ENCODE measurements at regions not wholly inside any gene's neighbourhood (a gene's known extent, or its start where the extent isn't known, plus 50 kb on each side); places are given as distances from the start of the nearest gene placed in this dataset.

- DNase-seq (ENCODE audit: low read depth in 2 of 2): no peak
These were observed 437.3 kb downstream of the METTL15 start for GRCh38 chr11:28545536-28545935.

DNA sequence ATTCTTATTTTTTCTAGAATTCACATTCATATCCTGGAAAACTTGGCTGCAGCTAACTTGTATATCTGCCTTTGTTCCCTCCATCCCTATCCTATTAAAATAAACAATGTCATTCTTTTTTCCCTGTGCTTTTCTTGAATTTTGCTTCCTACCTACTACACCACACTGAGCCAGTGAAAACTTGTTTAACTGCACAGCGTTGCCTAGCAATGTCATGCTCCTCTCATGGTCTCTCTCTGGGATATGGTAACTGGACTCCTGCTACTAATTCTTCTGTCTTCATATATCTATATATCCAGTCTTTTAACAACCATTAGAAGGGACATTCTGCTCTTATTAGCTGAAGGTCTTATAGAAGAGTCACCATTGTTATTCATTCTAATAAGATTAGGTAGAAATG, 434.4 kb downstream of the METTL15 start:
- DNase-seq (ENCODE audit: low read depth in 2 of 2): no peak

- DNase-seq (ENCODE audit: low read depth in 2 of 2): no peak
These were observed 431.2 kb downstream of the METTL15 start for GRCh38 chr11:28539239-28540030.

DNA sequence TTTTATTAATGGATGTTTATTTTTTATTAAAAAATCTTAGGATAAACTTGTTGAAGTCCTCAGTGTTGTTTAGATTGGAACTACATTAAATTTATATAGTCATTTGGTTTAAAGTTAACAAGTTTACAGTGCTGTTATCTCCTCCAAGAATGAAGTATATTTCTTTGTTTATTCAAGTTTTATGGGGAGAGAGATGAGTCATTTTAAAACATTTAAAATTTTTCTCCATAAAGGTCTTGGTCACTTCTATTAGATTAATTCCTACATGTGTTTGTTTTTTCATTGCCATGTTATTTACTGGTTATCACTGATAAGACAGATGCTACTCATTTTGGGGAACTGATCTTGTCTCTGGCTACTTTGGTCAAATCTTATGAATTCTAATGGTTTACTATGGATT, 429.6 kb downstream of the METTL15 start:
- no peak for DNase-seq (ENCODE audit: low read depth in 2 of 2)

DNA sequence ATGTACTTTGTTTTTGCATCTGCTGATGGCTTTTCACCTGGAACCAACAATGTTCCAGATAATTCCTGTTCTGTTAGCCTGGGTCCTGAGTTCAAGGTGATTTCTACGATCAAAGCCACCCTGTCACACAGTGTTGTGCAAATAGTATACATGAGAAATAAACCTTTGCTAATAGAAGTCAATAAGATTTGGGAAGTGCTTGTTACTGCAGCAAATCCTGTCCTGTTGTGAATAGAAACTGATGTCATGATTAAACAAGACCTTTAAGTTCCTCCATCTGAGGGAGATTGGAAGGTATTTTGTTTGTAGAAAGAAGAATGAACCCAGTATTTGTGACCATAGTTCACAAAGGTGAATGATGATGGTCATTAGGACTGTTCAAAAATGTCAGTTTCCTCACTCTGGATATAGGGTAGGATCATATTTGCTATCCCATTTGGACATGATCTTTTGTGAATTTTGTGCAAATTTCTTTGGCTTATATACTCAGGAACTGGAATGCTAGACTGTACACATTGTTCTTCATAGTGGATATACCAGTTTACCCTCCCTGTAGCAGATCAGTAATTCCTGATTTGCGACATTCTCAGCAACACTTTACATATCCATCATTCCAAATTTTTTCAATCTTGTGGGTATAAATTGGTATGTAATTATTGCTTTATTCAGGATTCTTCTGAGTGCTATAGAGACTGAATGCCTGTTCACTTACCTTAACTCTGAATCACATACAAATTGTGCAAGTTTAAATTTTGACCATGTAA, 428.5 kb downstream of the METTL15 start:
- DNase-seq (ENCODE audit: low read depth in 2 of 2): no peak

DNA sequence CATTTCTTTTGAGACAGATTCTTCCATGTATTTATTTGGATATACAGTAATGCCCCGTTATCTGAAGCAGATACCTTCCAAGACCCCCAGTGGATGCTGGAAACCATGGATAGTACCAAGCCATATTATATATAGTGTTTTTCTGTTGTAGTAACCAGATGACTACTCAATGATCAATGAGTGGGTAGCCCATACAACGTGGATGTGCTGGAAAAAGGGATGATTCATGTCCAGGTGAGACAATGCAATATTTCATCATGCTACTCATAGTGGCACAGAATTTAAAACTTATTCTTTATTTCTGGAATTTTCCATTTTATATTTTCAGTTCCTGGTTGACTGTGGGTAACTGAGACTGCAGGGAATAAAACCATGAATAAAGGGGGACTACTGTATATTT, 427.5 kb downstream of the METTL15 start:
- no peak for DNase-seq (ENCODE audit: low read depth in 2 of 2)

- DNase-seq (ENCODE audit: low read depth in 2 of 2): peak; percentile 69 to 74
These were observed 421.6 kb downstream of the METTL15 start for GRCh38 chr11:28529540-28530410.

GRCh38 chr11:28529046-28529445, 420.9 kb downstream of the METTL15 start:
- DNase-seq (ENCODE audit: low read depth in 2 of 2): no peak

DNA sequence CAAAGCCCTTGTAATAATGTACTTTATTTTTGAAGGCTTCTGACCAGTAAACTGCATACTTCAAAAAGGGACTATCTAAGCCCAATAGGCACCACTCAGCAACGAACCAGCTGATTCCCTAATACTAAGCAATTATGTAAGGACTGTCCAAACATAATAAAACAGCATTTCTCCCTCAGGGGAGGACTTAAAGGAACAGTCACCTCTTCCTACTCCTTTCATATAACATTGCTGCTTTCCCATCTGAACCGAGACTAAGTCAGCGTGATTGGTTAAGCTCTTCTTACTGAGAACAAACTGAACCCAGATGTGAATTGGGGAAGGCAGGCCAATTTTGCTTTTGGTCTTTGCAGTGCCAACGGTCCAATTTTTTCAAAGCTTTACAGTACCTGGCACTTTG, 420.0 kb downstream of the METTL15 start:
- DNase-seq (ENCODE audit: low read depth in 2 of 2): no peak

DNA sequence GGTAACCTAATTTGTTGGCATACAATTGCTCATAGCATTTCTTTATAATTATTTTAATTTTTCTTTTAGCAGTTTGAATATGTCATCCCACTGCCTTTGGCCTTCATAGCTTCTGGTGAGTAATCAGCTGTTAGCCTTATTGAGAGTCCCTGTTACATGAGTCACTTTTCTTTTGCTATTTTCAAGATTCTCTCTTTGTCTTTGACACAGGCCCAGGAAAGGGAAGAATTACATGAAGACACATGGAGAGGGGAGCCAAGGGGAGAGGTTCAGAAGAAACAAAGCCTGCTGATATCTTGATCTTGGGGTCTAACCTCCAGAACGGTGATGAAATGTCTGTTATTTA, 418.2 kb downstream of the METTL15 start:
- no peak for DNase-seq (ENCODE audit: low read depth in 2 of 2)

- DNase-seq (ENCODE audit: low read depth in 2 of 2): no peak
These were observed 417.6 kb downstream of the METTL15 start for GRCh38 chr11:28525636-28526405.

- no peak for DNase-seq (ENCODE audit: low read depth in 2 of 2)
These were observed 415.9 kb downstream of the METTL15 start for GRCh38 chr11:28524098-28524497.

DNA sequence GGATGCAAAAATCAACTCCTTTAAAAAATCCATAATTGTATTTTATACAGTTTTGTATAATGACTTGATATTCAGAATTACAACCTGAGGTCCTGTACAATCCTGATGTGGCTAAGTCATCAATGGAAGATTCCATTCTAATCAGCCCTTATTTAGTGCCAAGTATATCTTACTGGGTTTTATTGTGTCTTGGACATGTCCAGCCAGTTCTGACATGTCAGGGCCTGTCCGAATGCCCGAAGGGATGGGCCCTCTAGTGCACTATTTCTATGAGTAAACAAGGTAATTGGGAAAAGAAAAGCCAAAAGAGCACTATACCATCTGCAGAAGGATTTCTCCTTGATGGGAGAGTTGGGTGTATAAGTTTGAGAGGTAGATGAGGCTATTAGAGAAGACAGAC, 412.9 kb downstream of the METTL15 start:
- no peak for DNase-seq (ENCODE audit: low read depth in 2 of 2)

GRCh38 chr11:28520291-28520690, 412.1 kb downstream of the METTL15 start:
- DNase-seq (ENCODE audit: low read depth in 2 of 2): no peak

DNA sequence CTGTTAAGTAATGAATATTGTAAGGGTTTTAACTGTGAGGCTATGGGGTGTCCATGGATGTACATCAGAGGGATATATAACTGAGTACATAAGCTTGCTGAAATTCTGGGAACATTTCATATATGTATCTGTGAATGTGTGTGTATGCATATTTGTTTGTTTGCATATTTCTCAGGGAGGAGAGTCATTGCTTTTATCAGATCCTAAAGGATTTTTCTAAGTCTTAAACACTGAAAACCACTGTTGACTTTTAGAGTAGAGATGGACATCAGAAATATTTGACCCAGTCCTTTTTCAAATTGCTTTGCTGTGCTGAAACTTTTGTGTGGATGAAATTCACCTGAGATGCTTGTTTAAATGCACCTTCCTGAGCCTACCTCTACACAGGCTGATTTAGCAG, 410.6 kb downstream of the METTL15 start:
- no peak for DNase-seq (ENCODE audit: low read depth in 2 of 2)

- no peak for DNase-seq (ENCODE audit: low read depth in 2 of 2)
These were observed 409.4 kb downstream of the METTL15 start for GRCh38 chr11:28517621-28518020.

DNA sequence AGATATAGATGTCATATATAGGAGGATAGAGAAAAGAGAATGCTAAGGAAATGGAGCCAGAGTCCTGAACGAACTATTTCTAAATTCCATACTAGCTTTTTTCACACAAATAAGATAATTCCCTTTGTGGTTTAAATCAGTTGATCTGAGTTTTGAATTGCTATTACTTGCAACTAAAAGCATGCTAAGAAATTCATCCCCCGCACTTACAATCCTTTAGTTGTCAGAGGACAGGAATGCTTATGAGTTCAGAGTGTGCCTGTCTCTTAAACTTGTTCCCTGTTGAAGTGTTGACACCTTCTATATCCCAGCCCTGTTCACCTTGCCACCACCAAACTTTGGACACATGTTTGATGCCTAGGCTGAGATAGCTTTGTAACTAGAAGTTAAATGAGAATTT, 406.2 kb downstream of the METTL15 start:
- DNase-seq (ENCODE audit: low read depth in 2 of 2): no peak

- no peak for DNase-seq (ENCODE audit: low read depth in 2 of 2)
These were observed 404.1 kb downstream of the METTL15 start for GRCh38 chr11:28512143-28512756.

- peak in 1 of 2 donors; percentile 6 for DNase-seq (ENCODE audit: low read depth in 2 of 2)
These were observed 397.0 kb downstream of the METTL15 start for GRCh38 chr11:28505232-28505631.

DNA sequence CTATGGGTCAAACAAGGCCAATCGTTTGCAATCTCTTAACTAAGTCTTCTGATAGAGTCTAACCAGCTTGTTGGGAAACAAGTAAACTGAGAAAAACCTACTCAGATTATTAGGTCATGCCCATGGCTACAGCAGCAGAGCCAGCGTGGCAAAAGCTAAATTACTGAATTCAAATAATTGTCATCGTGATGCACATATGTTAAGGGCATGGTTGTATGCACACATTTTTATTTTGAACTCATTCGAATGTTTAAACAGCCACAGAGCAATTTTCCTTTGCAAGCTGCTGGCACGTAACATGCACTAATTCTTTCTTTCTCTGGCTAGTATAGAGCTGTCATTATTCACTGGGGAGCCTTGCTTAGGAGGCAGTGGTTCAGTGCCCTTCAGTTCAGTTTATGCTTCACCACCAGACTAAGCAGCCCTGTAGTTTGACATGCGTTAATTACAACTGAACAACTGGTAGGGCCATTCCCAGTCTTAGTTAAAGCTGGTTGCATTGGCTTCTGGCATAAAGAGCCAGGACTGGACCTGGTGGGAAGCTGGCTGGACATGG, 396.4 kb downstream of the METTL15 start:
- no peak for DNase-seq (ENCODE audit: low read depth in 2 of 2)

DNA sequence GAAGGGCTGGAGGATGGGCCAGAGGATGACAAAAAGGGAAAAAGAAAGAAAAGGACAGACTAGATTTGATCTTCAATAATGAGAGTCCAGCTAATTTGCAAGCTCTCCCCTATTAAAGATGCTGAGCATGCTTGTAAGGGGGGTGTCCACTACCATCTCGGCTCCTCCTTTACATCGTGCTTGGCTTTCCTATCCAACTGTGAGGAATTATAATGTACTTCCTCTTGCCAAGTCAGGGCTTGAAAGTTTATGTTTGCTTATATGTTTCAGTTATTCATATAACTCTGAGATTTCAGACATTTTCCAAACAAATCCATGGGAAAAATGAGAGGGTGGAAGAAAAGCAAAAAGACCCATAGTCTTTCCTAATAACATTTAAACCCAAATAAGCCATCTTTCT, 387.1 kb downstream of the METTL15 start:
- DNase-seq (ENCODE audit: low read depth in 2 of 2): no peak

Measured in lung microvascular endothelial cell (primary cell).